ENCODE measurements at regions not wholly inside any gene's neighbourhood (a gene's known extent, or its start where the extent isn't known, plus 50 kb on each side); places are given as distances from the start of the nearest gene placed in this dataset.

GRCh38 chr3:82474711-82475110 lies 713.3 kb upstream of the GBE1 start:
- H3K79me2 ChIP-seq (ENCODE audit: control insufficient read depth, insufficient read depth, low read length) = no peaks in the 10 kb centered on the region
- H3K36me3 ChIP-seq (ENCODE audit: control insufficient read depth, insufficient read depth, low read length) = no peaks in the 10 kb centered on the region
- H3K4me2 ChIP-seq (ENCODE audit: insufficient read depth, low read length) = no peak overlapping the region
- no peak for DNase-seq (ENCODE audit: extremely low read depth in 1 of 4, low spot score in 3 of 4)
- no peak for FAIRE-seq
- no peak overlapping the region for H3K4me3 ChIP-seq
- H3K9me1 ChIP-seq (ENCODE audit: control insufficient read depth, insufficient read depth, low read length) = no peaks in the 10 kb centered on the region
- ChIA-PET POLR2A (no interaction called here), CTCF (ENCODE audit: low intra/inter-chr PET ratio) (no interaction called here)
- no peak overlapping the region for H3K9ac ChIP-seq (ENCODE audit: insufficient read depth in 1 of 2, low read depth in 2 of 2, low read length in 2 of 2)
- ATAC-seq = no peak
- no peak overlapping the region for H2AFZ ChIP-seq (ENCODE audit: low read depth, low read length)
- no peak for TF ChIP-seq HOXB6 (CRISPR knock-in tag; IDR thresholded peaks at IDR 0.05; ENCODE audit: borderline replicate concordance)
- no peak for TF ChIP-seq KLF6 (CRISPR knock-in tag; IDR thresholded peaks at IDR 0.05; ENCODE audit: borderline replicate concordance)
- no peak for TF ChIP-seq TBL1XR1 (IDR thresholded peaks at IDR 0.05; ENCODE audit: low read length in 2 of 2)
- no peak for TF ChIP-seq HES1 (IDR thresholded peaks at IDR 0.05; ENCODE audit: low read depth)
- TF ChIP-seq KDM1A (IDR thresholded peaks at IDR 0.05) = no peak
- TF ChIP-seq CC2D1A (IDR thresholded peaks at IDR 0.05) = no peak
- TF ChIP-seq MTA3 (IDR thresholded peaks at IDR 0.05; ENCODE audit: borderline replicate concordance) = no peak
- no peak for TF ChIP-seq SOX6 (IDR thresholded peaks at IDR 0.05)
- TF ChIP-seq CAMTA2 (CRISPR knock-in tag; conservative IDR thresholded peaks at IDR 0.05) = no peak
- TF ChIP-seq ZNF436 (CRISPR knock-in tag; IDR thresholded peaks at IDR 0.05) = no peak
- no peak for TF ChIP-seq NFYB (IDR thresholded peaks at IDR 0.05; ENCODE audit: extremely low read depth, insufficient read length)
- no peak for TF ChIP-seq CEBPZ (IDR thresholded peaks at IDR 0.05; ENCODE audit: borderline replicate concordance, low read depth, low read length)
- no peak for TF ChIP-seq ZNF324 (CRISPR knock-in tag; IDR thresholded peaks at IDR 0.05)
- TF ChIP-seq ZC3H11A (IDR thresholded peaks at IDR 0.05; ENCODE audit: low read depth, low read length) = no peak
- TF ChIP-seq ZNF384 (IDR thresholded peaks at IDR 0.05; ENCODE audit: low read depth, low read length) = no peak
- no peak for TF ChIP-seq EP400 (IDR thresholded peaks at IDR 0.05)
- no peak for TF ChIP-seq LARP7 (IDR thresholded peaks at IDR 0.05)
- no peaks in the 10 kb centered on the region for H3K27me3 ChIP-seq (ENCODE audit: control insufficient read depth in 2 of 2, insufficient read depth in 2 of 2, low read length in 2 of 2)
- H3K9me3 ChIP-seq (replicated peaks; ENCODE audit: control insufficient read depth, insufficient read depth, low read depth, low read length) = no peaks in the 10 kb centered on the region
- H4K20me1 ChIP-seq (replicated peaks; ENCODE audit: control insufficient read depth, insufficient read depth, low read length) = no peaks in the 10 kb centered on the region
- H3K4me1 ChIP-seq (replicated peaks in 1 of 2; ENCODE audit: control insufficient read depth in 2 of 2, insufficient read depth in 2 of 2, low read length in 2 of 2) = no peaks in the 10 kb centered on the region
- no peak overlapping the region for H3K27ac ChIP-seq (ENCODE audit: extremely low read depth, low read depth, low read length)
- intact Hi-C loops (cut with micrococcal nuclease) = no loop called here
- in situ Hi-C loops (cut with MboI) = no loop called here
- BruUV-seq (replicated peaks) = no TSS peak
